Transverse colon (tissue), 4 donors: ENCODE measurements at regions not wholly inside any gene's neighbourhood (a gene's known extent, or its start where the extent isn't known, plus 50 kb on each side); places are given as distances from the start of the nearest gene placed in this dataset.

Experiments used
- POLR2A ChIP-seq: fragments of 450-650 bp; IDR thresholded peaks from one replicate; pipeline ENCODE4 v1.6.1; 2016; ENCODE audit warnings: antibody characterized with exemption, mild to moderate bottlenecking, moderate library complexity
- POLR2AphosphoS5 ChIP-seq, 3 donors: sonication (generic); formaldehyde crosslinking; IDR thresholded peaks; one replicate each; pipeline ENCODE4 v1.6.1; 2016; ENCODE audit warnings: antibody characterized with exemption in 3 of 3
- TF ChIP-seq, protein P1 (sequence below), 5 experiments: fragments of 200-600 bp in 3 of 5; fragments of 450-650 bp in 2 of 5; sonication (generic) in 3 of 5; IDR thresholded peaks; 1 replicate in 2 of 5; 2 replicates in 3 of 5; pipeline ENCODE4 v1.5.1; 2016 to 2017; ENCODE audit warnings: antibody characterized with exemption in 5 of 5, inconsistent platforms in 3 of 5, mild to moderate bottlenecking in 2 of 5, moderate library complexity in 1 of 5

DNA sequence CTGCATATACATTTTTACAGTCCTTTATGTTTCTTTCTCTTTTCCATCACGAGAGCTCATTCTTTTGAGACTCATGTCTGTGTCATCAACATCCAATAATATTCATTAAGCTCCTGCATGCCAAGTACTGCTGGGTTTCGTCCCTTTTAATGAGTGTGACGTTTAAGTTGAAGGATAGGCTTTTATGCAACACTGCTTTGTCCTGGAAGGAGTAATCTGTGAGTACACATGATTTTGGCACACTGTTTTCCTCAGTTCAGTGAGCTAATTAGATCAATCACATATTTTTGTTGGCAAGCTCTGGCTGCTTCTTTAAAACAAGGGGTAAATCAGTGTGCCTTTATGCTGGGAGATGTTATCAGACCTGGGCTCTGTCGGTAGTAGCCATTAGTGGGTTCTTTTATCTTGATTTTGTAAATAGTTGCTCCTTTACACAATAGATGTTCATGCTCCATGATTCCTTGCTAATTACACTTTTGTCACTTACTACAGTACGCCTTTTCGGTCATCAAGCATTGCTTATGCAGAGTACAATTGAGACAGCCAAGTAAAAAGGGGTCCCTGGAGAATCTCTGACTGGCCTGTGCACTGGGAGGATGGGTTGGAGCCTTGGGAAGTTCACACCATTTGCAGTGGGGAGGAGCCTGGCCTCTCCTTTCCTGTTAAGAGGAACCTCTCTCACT lies 132.6 kb downstream of the FHIP1A start:
- TF ChIP-seq, protein P1, sequence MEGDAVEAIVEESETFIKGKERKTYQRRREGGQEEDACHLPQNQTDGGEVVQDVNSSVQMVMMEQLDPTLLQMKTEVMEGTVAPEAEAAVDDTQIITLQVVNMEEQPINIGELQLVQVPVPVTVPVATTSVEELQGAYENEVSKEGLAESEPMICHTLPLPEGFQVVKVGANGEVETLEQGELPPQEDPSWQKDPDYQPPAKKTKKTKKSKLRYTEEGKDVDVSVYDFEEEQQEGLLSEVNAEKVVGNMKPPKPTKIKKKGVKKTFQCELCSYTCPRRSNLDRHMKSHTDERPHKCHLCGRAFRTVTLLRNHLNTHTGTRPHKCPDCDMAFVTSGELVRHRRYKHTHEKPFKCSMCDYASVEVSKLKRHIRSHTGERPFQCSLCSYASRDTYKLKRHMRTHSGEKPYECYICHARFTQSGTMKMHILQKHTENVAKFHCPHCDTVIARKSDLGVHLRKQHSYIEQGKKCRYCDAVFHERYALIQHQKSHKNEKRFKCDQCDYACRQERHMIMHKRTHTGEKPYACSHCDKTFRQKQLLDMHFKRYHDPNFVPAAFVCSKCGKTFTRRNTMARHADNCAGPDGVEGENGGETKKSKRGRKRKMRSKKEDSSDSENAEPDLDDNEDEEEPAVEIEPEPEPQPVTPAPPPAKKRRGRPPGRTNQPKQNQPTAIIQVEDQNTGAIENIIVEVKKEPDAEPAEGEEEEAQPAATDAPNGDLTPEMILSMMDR (IDR thresholded peaks at IDR 0.05), result no peak
- TF ChIP-seq POLR2A (no peak), POLR2AphosphoS5 (IDR thresholded peaks at IDR 0.05) (peak in 1 of 3 donors; percentile 27)
